ENCODE measurements at regions not wholly inside any gene's neighbourhood (a gene's known extent, or its start where the extent isn't known, plus 50 kb on each side); places are given as distances from the start of the nearest gene placed in this dataset.

DNA sequence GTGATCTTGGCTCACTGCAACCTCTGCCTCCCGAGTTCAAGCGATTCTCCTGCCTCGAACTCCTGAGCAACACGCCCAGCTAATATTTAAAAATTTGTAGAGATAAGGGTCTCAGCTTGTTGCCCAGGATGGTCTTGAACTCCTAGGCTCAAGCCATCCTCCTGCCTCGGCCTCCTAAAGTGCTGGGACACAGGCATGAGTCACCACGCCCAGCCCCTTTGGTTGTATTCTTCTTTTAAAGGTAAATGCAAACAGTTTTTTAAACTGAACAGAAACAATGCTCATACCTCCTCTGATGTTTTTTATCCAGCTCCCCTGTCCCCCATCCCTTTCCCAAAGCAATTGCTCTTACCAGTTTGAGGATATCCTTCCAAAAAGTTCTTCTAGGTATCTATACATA lies 79.5 kb upstream of the DUSP5 start:
- no peak for TF ChIP-seq EZH2phosphoT487 (IDR thresholded peaks at IDR 0.05; ENCODE audit: insufficient read depth, low read depth)
- no peak for TF ChIP-seq EZH2 (IDR thresholded peaks at IDR 0.05; ENCODE audit: insufficient read depth, poor library complexity, severe bottlenecking)

Data from GM23248 (cell line).